Suprapubic skin (tissue), 4 donors: ENCODE measurements at regions not wholly inside any gene's neighbourhood (a gene's known extent, or its start where the extent isn't known, plus 50 kb on each side); places are given as distances from the start of the nearest gene placed in this dataset.
"Not testable (repeated sequence)": the region's sequence is repeated elsewhere in the genome, so short reads cannot be mapped to it uniquely, and the experiment has no call there.

Source experiments
- CTCF ChIP-seq, 2 donors: fragments of 200-600 bp in 1 of 2; fragments of 450-650 bp in 1 of 2; sonication (generic) in 1 of 2; IDR thresholded peaks; one replicate each; pipeline ENCODE4 v1.5.1; 2016 to 2019; ENCODE audit warnings: antibody characterized with exemption in 2 of 2, mild to moderate bottlenecking in 1 of 2, moderate library complexity in 1 of 2
- POLR2A ChIP-seq, 2 donors: fragments of 450-650 bp; IDR thresholded peaks; one replicate each; pipeline ENCODE4 v1.6.1; 2017; ENCODE audit warnings: antibody characterized with exemption in 2 of 2, mild to moderate bottlenecking in 2 of 2, moderate library complexity in 2 of 2
- POLR2AphosphoS5 ChIP-seq, 3 donors: sonication (generic); formaldehyde crosslinking; IDR thresholded peaks; one replicate each; pipeline ENCODE4 v1.6.1; 2017; ENCODE audit warnings: antibody characterized with exemption in 3 of 3

DNA sequence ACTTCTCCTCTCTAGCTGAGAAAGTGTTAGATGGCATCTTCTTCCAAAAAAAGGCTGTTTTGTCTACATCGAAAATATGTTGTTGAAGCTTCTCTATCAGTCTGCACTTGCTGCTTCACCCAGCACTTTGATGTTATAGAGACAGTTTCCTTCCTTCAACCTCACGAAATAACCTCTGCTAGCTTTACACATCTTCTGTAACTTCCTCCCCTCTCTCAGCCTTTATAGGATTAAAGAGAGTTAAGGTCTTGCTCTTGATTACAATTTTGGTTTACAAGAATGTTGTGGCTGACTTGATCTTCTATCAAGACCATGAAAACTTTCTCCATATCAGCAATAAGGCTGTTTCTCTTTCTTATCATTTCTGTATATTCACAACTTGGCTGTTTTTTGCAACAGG is 162.4 kb upstream of the OR4C13 start:
- not testable (repeated sequence) for TF ChIP-seq CTCF, POLR2A, POLR2AphosphoS5 (IDR thresholded peaks at IDR 0.05)
